Right atrium auricular region (tissue), 2 donors: ENCODE measurements at regions not wholly inside any gene's neighbourhood (a gene's known extent, or its start where the extent isn't known, plus 50 kb on each side); places are given as distances from the start of the nearest gene placed in this dataset.

Source experiments
- DNase-seq: peaks from one replicate; pipeline ENCODE4 v3.0.0-alpha.2; 2019; ENCODE audit warnings: low spot score
- H3K27ac ChIP-seq, 2 donors: fragments of 200-600 bp; sonication (generic); 1 replicate in 1 of 2; 2 replicates in 1 of 2; pipeline ENCODE4 v1.5.1; 2016 to 2019
- H3K27me3 ChIP-seq, 2 donors: fragments of 200-600 bp; sonication (generic); one replicate each; pipeline versions ENCODE4 v1.5.1 to v1.6.0; 2017 to 2019
- H3K36me3 ChIP-seq: fragments of 200-600 bp; sonication (generic); one replicate; pipeline ENCODE4 v1.5.1; 2016
- H3K4me1 ChIP-seq, 2 donors: fragments of 200-600 bp; sonication (generic); one replicate each; pipeline versions ENCODE4 v1.5.1 to v1.6.0; 2017 to 2019
- H3K4me3 ChIP-seq, 2 donors: fragments of 200-600 bp; sonication (generic); 1 replicate in 1 of 2; 2 replicates in 1 of 2; pipeline ENCODE4 v1.5.1; 2017 to 2019; ENCODE audit warnings: mild to moderate bottlenecking in 1 of 2, moderate library complexity in 1 of 2
- H3K9me3 ChIP-seq, 2 donors: fragments of 200-600 bp; sonication (generic); one replicate each; pipeline ENCODE4 v1.5.1; 2019
- CTCF ChIP-seq, 2 donors: fragments of 200-600 bp; sonication (generic); IDR thresholded peaks; one replicate each; pipeline ENCODE4 v1.5.1; 2019; ENCODE audit warnings: antibody characterized with exemption in 2 of 2

DNA sequence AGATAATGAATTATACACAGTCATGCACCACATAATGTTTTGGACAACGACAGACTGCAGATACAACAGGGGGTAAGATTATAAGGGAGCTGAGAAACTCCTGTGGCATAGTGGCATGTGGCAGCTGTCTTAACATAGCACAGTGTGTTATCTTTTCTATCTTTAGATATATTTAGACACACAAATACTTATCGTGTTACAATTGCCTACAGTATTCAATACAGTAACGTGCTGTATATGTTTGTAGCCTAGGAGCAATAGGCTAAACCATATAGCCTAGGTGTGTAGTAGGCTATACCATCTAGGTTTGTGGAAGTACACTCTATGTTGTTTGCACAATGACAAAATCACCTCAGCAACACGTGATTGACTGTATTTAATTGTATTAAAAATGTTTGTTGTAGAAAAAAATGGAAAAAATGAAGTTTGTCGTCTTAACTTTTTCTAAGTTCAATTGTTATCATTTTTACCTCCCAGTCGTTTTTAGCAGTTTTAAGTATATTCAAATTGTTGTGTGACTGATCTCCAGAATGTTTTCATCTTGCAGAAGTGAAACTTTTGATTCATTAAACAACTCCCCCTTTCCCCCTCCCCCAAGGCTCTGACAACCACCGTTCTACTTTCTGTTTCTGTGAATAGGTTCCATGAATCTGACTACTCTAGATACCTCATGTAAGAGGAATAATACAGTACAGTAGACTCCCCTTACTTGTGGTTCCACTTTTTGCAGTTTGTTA, 351.0 kb upstream of the B3GALT2 start:
- H3K27ac ChIP-seq = no peak overlapping the region
- no peak for TF ChIP-seq CTCF (IDR thresholded peaks at IDR 0.05)
- H3K36me3 ChIP-seq = no peaks in the 10 kb centered on the region
- H3K4me1 ChIP-seq = no peaks in the 10 kb centered on the region
- no peak for DNase-seq
- H3K9me3 ChIP-seq = no peaks in the 10 kb centered on the region
- H3K4me3 ChIP-seq = no peak overlapping the region
- H3K27me3 ChIP-seq = no peaks in the 10 kb centered on the region

DNA sequence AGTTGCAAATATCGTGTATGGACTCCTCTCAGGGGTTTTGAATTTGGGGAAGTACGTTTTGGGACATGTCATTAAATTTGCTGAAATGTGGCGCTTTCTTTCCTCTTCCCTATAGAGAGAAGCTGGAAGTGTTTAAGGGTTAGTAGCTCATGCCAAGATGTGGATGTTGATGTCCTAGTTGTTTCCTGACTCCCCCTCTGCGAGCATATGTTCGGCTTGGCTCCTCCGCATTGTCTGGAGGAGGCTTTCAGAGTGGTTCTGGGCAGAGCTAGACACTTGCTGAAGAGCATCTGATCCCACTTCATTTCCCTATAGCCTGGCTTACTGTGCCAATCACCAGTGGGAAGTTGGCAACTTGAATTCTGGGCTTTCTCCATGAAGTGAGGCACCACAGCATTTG, 347.4 kb upstream of the B3GALT2 start:
- Histone ChIP-seq H3K27ac (no peak overlapping the region), H3K4me1 (no peaks in the 10 kb centered on the region)
- TF ChIP-seq CTCF (IDR thresholded peaks at IDR 0.05) = no peak

DNA sequence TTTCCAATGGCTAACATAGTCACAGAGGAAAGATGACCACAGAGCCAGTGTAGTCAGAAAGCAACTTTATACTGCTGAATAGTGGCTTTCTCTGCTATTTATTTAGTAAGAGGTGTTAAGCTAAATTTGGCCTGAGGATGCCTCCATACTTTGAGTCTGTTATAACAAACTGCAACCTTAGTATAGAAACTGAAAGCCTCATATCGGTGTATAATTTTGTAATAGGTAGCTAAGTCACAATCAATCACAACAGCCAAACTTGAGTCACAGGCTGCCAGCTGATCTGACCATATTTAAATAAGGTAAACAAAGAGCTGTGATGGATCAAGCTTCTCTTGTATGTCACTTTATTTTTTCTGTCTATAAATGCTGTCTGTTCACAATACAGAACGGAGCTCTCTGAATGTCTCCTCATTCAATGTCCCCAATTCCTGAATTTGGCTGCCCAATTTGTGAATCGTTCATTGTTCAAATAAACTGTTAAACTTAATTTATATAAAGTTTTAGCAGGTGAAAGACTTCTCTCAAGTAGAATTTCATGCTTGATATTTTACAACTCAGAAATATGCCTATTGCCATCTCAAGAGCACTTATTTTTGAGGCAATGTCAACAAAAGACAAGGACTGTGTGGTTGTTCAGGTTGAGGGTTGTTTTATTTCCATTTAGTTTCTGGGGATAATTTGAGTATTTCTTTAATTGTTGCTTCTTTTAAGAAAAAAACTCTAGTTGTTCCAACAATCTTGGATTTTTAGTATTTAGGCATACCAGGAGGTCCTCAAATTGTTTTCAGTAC, 339.7 kb upstream of the B3GALT2 start:
- no peak for DNase-seq
- no peaks in the 10 kb centered on the region for H3K9me3 ChIP-seq
- H3K27ac ChIP-seq = no peak overlapping the region
- TF ChIP-seq CTCF (IDR thresholded peaks at IDR 0.05) = no peak
- no peaks in the 10 kb centered on the region for H3K4me1 ChIP-seq
- H3K27me3 ChIP-seq = no peaks in the 10 kb centered on the region
- no peak overlapping the region for H3K4me3 ChIP-seq
- no peaks in the 10 kb centered on the region for H3K36me3 ChIP-seq

More for the DNA sequence above, 347.4 kb upstream of the B3GALT2 start:
- no peak for DNase-seq
- H3K36me3 ChIP-seq = no peaks in the 10 kb centered on the region
- H3K9me3 ChIP-seq = no peaks in the 10 kb centered on the region
- H3K4me3 ChIP-seq = no peak overlapping the region
- no peaks in the 10 kb centered on the region for H3K27me3 ChIP-seq

- H3K9me3 ChIP-seq = no peaks in the 10 kb centered on the region
- no peak overlapping the region for H3K4me3 ChIP-seq
- no peaks in the 10 kb centered on the region for H3K4me1 ChIP-seq
- H3K27me3 ChIP-seq = no peaks in the 10 kb centered on the region
- no peak for DNase-seq
- H3K36me3 ChIP-seq = no peaks in the 10 kb centered on the region
- no peak for TF ChIP-seq CTCF (IDR thresholded peaks at IDR 0.05)
- no peak overlapping the region for H3K27ac ChIP-seq
Observed at GRCh38 chr1:193525411-193525810, 339.0 kb upstream of the B3GALT2 start.

DNA sequence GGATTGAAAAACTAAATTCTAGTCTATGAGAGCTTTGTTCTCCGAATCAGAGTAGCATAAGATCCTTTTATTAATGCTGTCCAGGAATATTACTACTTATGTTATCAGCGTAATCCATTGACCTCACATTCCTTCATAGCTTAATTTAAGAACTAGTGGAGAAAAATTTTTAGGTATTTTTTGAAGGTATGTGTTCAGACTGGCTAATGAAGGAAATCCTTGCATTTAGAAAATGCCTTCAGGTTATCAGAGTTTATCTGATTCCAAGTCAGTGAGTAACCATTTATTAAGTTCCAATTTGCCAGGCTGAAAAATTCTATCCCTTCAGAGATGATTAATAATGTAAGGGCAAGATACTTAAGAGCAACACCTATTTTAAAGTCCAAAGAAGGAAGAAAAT, 338.2 kb upstream of the B3GALT2 start:
- no peaks in the 10 kb centered on the region for H3K36me3 ChIP-seq
- DNase-seq = no peak
- H3K4me3 ChIP-seq = no peak overlapping the region
- H3K9me3 ChIP-seq = no peaks in the 10 kb centered on the region
- no peaks in the 10 kb centered on the region for H3K27me3 ChIP-seq
- H3K4me1 ChIP-seq = no peaks in the 10 kb centered on the region
- no peak overlapping the region for H3K27ac ChIP-seq
- TF ChIP-seq CTCF (IDR thresholded peaks at IDR 0.05) = no peak
